ENCODE measurements at regions not wholly inside any gene's neighbourhood (a gene's known extent, or its start where the extent isn't known, plus 50 kb on each side); places are given as distances from the start of the nearest gene placed in this dataset.

GRCh38 chr9:108109927-108110690 is 620.5 kb upstream of the KLF4 start:
- no peak for TF ChIP-seq CTCF (IDR thresholded peaks at IDR 0.05; ENCODE audit: low read depth, low read length)

GRCh38 chr9:108108852-108109448 is 619.4 kb upstream of the KLF4 start:
- Histone ChIP-seq H3K4me1 (ENCODE audit: low read depth) (no peaks in the 10 kb centered on the region), H3K4me3 (no peak overlapping the region), H3K27me3 (no peaks in the 10 kb centered on the region), H3K27ac (no peak overlapping the region), H3K9me3 (ENCODE audit: low read depth) (no peaks in the 10 kb centered on the region), H3K36me3 (no peaks in the 10 kb centered on the region)
- no peak for TF ChIP-seq CTCF (IDR thresholded peaks at IDR 0.05; ENCODE audit: low read depth, low read length)
- peak in 1 of 2 donors; percentile 47 for DNase-seq (ENCODE audit: low read depth in 1 of 2, low spot score in 1 of 2)

More at GRCh38 chr9:108109927-108110690, 620.5 kb upstream of the KLF4 start:
- Histone ChIP-seq H3K4me1 (ENCODE audit: low read depth) (no peaks in the 10 kb centered on the region), H3K27me3 (no peaks in the 10 kb centered on the region), H3K27ac (no peak overlapping the region), H3K36me3 (no peaks in the 10 kb centered on the region), H3K4me3 (no peak overlapping the region), H3K9me3 (ENCODE audit: low read depth) (no peaks in the 10 kb centered on the region)
- DNase-seq (ENCODE audit: low read depth in 1 of 2, low spot score in 1 of 2) = no peak

- Histone ChIP-seq H3K4me3 (no peak overlapping the region), H3K27ac (no peak overlapping the region), H3K36me3 (no peaks in the 10 kb centered on the region), H3K27me3 (no peaks in the 10 kb centered on the region), H3K9me3 (ENCODE audit: low read depth) (no peaks in the 10 kb centered on the region), H3K4me1 (ENCODE audit: low read depth) (peaks cover 5% of the 10 kb centered on the region)
- no peak for TF ChIP-seq CTCF (IDR thresholded peaks at IDR 0.05; ENCODE audit: low read depth, low read length)
- peak in 1 of 2 donors; percentile 21 for DNase-seq (ENCODE audit: low read depth in 1 of 2, low spot score in 1 of 2)
Measured at GRCh38 chr9:108108280-108108851, 618.8 kb upstream of the KLF4 start.

- Histone ChIP-seq H3K27me3 (no peaks in the 10 kb centered on the region), H3K4me1 (ENCODE audit: low read depth) (peaks cover 5% of the 10 kb centered on the region), H3K4me3 (no peak overlapping the region), H3K9me3 (ENCODE audit: low read depth) (no peaks in the 10 kb centered on the region), H3K36me3 (no peaks in the 10 kb centered on the region), H3K27ac (no peak overlapping the region)
- peak in 1 of 2 donors; percentile 12 for DNase-seq (ENCODE audit: low read depth in 1 of 2, low spot score in 1 of 2)
- TF ChIP-seq CTCF (IDR thresholded peaks at IDR 0.05; ENCODE audit: low read depth, low read length) = no peak
Measured at GRCh38 chr9:108105885-108106284, 616.3 kb upstream of the KLF4 start.

- H3K4me1 ChIP-seq (ENCODE audit: low read depth) = peaks cover 5% of the 10 kb centered on the region
- no peaks in the 10 kb centered on the region for H3K9me3 ChIP-seq (ENCODE audit: low read depth)
- no peak overlapping the region for H3K27ac ChIP-seq
- no peaks in the 10 kb centered on the region for H3K36me3 ChIP-seq
- no peak for TF ChIP-seq CTCF (IDR thresholded peaks at IDR 0.05; ENCODE audit: low read depth, low read length)
- H3K4me3 ChIP-seq = no peak overlapping the region
- no peak for DNase-seq (ENCODE audit: low read depth in 1 of 2, low spot score in 1 of 2)
- no peaks in the 10 kb centered on the region for H3K27me3 ChIP-seq
Measured at GRCh38 chr9:108104991-108105390, 615.4 kb upstream of the KLF4 start.
